ENCODE measurements at regions not wholly inside any gene's neighbourhood (a gene's known extent, or its start where the extent isn't known, plus 50 kb on each side); places are given as distances from the start of the nearest gene placed in this dataset.

DNA sequence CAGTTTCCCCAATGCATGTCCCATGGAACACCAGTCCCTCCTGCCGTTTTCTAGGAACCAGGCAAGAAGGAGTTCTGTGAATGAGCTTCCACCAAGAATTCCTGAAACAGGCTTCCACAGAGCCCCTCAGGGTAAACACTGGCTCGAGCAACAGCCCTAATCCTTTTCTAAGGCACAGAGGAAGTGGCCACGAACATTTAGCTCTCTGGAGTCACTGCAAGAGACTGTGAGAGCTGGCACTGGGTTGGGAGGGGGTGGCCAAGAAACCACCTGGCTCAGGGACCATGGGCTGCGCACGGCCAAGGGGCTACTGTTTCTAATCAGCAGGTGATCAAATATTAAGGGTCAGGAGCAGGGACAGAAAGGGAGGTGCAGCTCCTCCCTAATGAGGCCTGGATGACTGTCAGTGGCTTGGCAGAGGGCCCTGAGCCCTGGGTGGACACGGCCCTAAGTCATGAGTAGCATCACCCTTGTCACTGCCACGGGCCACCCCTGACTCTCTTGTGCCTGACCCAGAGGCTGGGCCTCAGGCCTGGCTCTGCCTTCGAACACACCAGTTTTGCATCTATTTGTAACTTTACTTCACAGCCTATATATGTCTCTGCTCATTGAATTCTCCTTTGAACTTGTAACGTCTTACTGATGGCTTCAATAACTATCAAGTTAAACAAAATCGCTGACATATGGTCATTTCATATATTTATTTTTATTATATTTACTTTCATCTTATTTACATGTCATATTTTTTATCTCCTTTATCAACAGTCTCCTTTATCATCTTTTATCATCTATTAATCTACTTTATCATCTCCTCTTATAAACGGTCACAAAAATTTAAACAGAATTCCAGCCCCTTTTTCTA lies 154.0 kb downstream of the DICER1 start:
- no peak for TF ChIP-seq EZH2phosphoT487 (IDR thresholded peaks at IDR 0.05; ENCODE audit: borderline replicate concordance, low read length)
- TF ChIP-seq, protein P1, sequence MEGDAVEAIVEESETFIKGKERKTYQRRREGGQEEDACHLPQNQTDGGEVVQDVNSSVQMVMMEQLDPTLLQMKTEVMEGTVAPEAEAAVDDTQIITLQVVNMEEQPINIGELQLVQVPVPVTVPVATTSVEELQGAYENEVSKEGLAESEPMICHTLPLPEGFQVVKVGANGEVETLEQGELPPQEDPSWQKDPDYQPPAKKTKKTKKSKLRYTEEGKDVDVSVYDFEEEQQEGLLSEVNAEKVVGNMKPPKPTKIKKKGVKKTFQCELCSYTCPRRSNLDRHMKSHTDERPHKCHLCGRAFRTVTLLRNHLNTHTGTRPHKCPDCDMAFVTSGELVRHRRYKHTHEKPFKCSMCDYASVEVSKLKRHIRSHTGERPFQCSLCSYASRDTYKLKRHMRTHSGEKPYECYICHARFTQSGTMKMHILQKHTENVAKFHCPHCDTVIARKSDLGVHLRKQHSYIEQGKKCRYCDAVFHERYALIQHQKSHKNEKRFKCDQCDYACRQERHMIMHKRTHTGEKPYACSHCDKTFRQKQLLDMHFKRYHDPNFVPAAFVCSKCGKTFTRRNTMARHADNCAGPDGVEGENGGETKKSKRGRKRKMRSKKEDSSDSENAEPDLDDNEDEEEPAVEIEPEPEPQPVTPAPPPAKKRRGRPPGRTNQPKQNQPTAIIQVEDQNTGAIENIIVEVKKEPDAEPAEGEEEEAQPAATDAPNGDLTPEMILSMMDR (IDR thresholded peaks at IDR 0.05; ENCODE audit: low read depth, low read length, poor library complexity, severe bottlenecking), result no peak
- H3K27me3 ChIP-seq (ENCODE audit: control insufficient read depth, low read length), result no peaks in the 10 kb centered on the region
- no peaks in the 10 kb centered on the region for H3K9me3 ChIP-seq (ENCODE audit: control insufficient read depth, insufficient read depth, low read length)
- H3K4me3 ChIP-seq (ENCODE audit: low read length), result no peak overlapping the region
- no peaks in the 10 kb centered on the region for H3K9me2 ChIP-seq (replicated peaks; ENCODE audit: control insufficient read depth, low read length)
- no peaks in the 10 kb centered on the region for H3K36me3 ChIP-seq (ENCODE audit: control insufficient read depth, low read length)
- H3K27ac ChIP-seq (ENCODE audit: low read depth, low read length), result no peak overlapping the region
- no peaks in the 10 kb centered on the region for H4K20me1 ChIP-seq (ENCODE audit: control insufficient read depth, insufficient read depth, low read depth, low read length)
- no peaks in the 10 kb centered on the region for H3K79me2 ChIP-seq (ENCODE audit: control insufficient read depth, low read length)
- no peaks in the 10 kb centered on the region for H3F3A ChIP-seq (ENCODE audit: control insufficient read depth, insufficient read depth)
- peaks cover 7% of the 10 kb centered on the region for H3K4me1 ChIP-seq (ENCODE audit: control insufficient read depth, low read length)
- no peak overlapping the region for H3K4me2 ChIP-seq (ENCODE audit: low read length)

DNA sequence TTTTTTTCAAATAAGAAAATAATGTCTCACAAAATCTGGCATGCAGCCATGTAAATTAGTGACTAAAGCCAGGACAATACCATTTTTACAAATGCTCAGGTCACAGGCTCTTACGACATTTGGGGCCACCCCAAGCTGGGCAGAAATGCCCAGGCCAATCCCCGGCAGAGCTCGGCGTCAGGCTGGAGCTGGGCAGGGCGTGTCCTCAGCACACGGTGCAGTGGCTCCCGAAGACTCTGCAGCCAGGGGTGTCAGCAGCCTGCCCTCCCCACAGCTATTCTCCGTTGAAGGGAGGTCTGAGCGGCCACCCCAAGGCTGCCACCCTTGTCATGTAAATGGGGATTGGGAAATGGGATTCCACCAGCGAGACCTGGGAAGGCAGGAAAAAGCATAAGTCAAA lies 158.6 kb downstream of the DICER1 start:
- Histone ChIP-seq H3K4me2 (ENCODE audit: low read length) (no peak overlapping the region), H3K4me1 (ENCODE audit: control insufficient read depth, low read length) (peaks cover 17% of the 10 kb centered on the region), H3K27me3 (ENCODE audit: control insufficient read depth, low read length) (no peaks in the 10 kb centered on the region), H3K9me3 (ENCODE audit: control insufficient read depth, insufficient read depth, low read length) (no peaks in the 10 kb centered on the region), H3K79me2 (ENCODE audit: control insufficient read depth, low read length) (no peaks in the 10 kb centered on the region), H3K9me2 (replicated peaks; ENCODE audit: control insufficient read depth, low read length) (no peaks in the 10 kb centered on the region), H3K27ac (ENCODE audit: low read depth, low read length) (no peak overlapping the region), H3K36me3 (ENCODE audit: control insufficient read depth, low read length) (no peaks in the 10 kb centered on the region), H3F3A (ENCODE audit: control insufficient read depth, insufficient read depth) (no peaks in the 10 kb centered on the region), H4K20me1 (ENCODE audit: control insufficient read depth, insufficient read depth, low read depth, low read length) (no peaks in the 10 kb centered on the region), H3K4me3 (ENCODE audit: low read length) (no peak overlapping the region)
- TF ChIP-seq EZH2phosphoT487 (IDR thresholded peaks at IDR 0.05; ENCODE audit: borderline replicate concordance, low read length), result no peak
- TF ChIP-seq, protein P1 (IDR thresholded peaks at IDR 0.05; ENCODE audit: low read depth, low read length, poor library complexity, severe bottlenecking), result no peak

DNA sequence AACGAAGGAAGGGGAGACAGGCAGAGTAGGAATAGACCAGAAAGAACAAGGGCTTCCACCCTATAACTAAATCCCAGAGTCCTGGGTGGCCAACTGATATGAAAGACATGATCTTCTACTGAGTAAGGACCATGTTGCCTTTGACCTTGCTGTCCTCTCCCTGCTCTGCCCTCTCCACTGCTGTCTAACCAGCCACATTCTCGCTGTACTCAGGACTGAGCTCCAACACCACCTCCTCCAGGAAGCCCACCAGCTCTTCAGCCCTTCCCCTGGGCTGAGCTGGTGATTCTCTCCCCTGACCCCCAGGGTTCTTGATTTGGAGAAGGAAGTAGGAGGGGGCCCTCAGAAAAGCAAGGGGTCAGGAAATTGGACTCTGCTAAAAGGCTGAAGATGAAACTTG lies 159.2 kb downstream of the DICER1 start:
- Histone ChIP-seq H3K27me3 (ENCODE audit: control insufficient read depth, low read length) (no peaks in the 10 kb centered on the region), H4K20me1 (ENCODE audit: control insufficient read depth, insufficient read depth, low read depth, low read length) (no peaks in the 10 kb centered on the region), H3K4me2 (ENCODE audit: low read length) (no peak overlapping the region), H3K9me2 (replicated peaks; ENCODE audit: control insufficient read depth, low read length) (no peaks in the 10 kb centered on the region), H3K36me3 (ENCODE audit: control insufficient read depth, low read length) (no peaks in the 10 kb centered on the region), H3F3A (ENCODE audit: control insufficient read depth, insufficient read depth) (no peaks in the 10 kb centered on the region), H3K79me2 (ENCODE audit: control insufficient read depth, low read length) (no peaks in the 10 kb centered on the region), H3K9me3 (ENCODE audit: control insufficient read depth, insufficient read depth, low read length) (no peaks in the 10 kb centered on the region), H3K4me3 (ENCODE audit: low read length) (no peak overlapping the region), H3K27ac (ENCODE audit: low read depth, low read length) (no peak overlapping the region), H3K4me1 (ENCODE audit: control insufficient read depth, low read length) (peaks cover 17% of the 10 kb centered on the region)
- TF ChIP-seq, protein P1 (IDR thresholded peaks at IDR 0.05; ENCODE audit: low read depth, low read length, poor library complexity, severe bottlenecking), result no peak
- TF ChIP-seq EZH2phosphoT487 (IDR thresholded peaks at IDR 0.05; ENCODE audit: borderline replicate concordance, low read length), result no peak

All from DOHH2 (cell line).